K562 (cell line): ENCODE measurements at regions not wholly inside any gene's neighbourhood (a gene's known extent, or its start where the extent isn't known, plus 50 kb on each side); places are given as distances from the start of the nearest gene placed in this dataset.

ENCODE experiments used
- MTA2 ChIP-seq: fragments of 450-650 bp; IDR thresholded peaks from 2 replicates; pipeline ENCODE4 v1.6.1; 2016; ENCODE audit warnings: low read depth
- NFRKB ChIP-seq: fragments of 450-650 bp; IDR thresholded peaks from 2 replicates; pipeline ENCODE4 v1.6.1; 2016; ENCODE audit warnings: low read depth
- POLR2A ChIP-seq: fragments of 450-650 bp; conservative IDR thresholded peaks from 2 replicates; pipeline ENCODE4 v1.6.1; 2016

GRCh38 chr19:30755581-30755980 lies 383.4 kb downstream of the ZNF536 start:
- TF ChIP-seq MTA2 (no peak), NFRKB (no peak), POLR2A (no peak)
